ENCODE measurements at regions not wholly inside any gene's neighbourhood (a gene's known extent, or its start where the extent isn't known, plus 50 kb on each side); places are given as distances from the start of the nearest gene placed in this dataset.

DNA sequence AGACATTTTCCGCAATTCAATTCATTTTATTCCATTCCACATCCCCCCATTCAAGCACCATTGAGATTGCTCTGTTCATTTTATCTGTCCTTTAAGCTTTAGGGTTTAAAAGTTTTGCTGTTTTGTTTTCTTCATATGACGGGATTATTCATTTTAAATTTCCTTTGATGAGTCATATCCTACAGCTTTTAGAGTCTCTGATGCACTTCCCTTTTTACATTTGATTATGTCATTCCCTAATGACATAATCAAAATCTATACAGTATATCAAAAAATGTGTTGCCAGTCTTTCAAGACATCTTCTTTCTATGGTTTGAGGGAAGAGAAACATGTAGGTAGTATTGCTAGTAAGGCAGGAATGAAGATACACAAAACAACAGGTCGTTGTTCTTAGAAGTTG, 456.3 kb downstream of the PDGFC start:
- TF ChIP-seq, protein P1, sequence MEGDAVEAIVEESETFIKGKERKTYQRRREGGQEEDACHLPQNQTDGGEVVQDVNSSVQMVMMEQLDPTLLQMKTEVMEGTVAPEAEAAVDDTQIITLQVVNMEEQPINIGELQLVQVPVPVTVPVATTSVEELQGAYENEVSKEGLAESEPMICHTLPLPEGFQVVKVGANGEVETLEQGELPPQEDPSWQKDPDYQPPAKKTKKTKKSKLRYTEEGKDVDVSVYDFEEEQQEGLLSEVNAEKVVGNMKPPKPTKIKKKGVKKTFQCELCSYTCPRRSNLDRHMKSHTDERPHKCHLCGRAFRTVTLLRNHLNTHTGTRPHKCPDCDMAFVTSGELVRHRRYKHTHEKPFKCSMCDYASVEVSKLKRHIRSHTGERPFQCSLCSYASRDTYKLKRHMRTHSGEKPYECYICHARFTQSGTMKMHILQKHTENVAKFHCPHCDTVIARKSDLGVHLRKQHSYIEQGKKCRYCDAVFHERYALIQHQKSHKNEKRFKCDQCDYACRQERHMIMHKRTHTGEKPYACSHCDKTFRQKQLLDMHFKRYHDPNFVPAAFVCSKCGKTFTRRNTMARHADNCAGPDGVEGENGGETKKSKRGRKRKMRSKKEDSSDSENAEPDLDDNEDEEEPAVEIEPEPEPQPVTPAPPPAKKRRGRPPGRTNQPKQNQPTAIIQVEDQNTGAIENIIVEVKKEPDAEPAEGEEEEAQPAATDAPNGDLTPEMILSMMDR (conservative IDR thresholded peaks at IDR 0.05; ENCODE audit: low read depth in 2 of 2): no peak
- no peak for TF ChIP-seq EZH2 (IDR thresholded peaks at IDR 0.05; ENCODE audit: low read depth, unreplicated experiment)

Data from GM23338 (cell line).